Ovary (tissue), 3 donors: ENCODE measurements at regions not wholly inside any gene's neighbourhood (a gene's known extent, or its start where the extent isn't known, plus 50 kb on each side); places are given as distances from the start of the nearest gene placed in this dataset.
"Not testable (repeated sequence)": the region's sequence is repeated elsewhere in the genome, so short reads cannot be mapped to it uniquely, and the experiment has no call there.

ENCODE experiments used
- CTCF ChIP-seq, 3 donors: fragments of 450-650 bp in 2 of 3; fragments of 200-600 bp in 1 of 3; IDR thresholded peaks; one replicate each; pipeline versions ENCODE4 v1.5.1 to v1.8.0; 2016 to 2022; ENCODE audit warnings: antibody characterized with exemption in 3 of 3, mild to moderate bottlenecking in 1 of 3
- POLR2A ChIP-seq: fragments of 450-650 bp; IDR thresholded peaks from one replicate; pipeline ENCODE4 v1.6.1; 2017; ENCODE audit warnings: antibody characterized with exemption, mild to moderate bottlenecking, moderate library complexity
- donor health status: DM: no; HTN: no; CAD: no.

- not testable (repeated sequence) for TF ChIP-seq POLR2A; CTCF (IDR thresholded peaks at IDR 0.05)
Observed at GRCh38 chr1:70802625-70803024, 245.0 kb downstream of the PTGER3 start.
